ENCODE measurements at regions not wholly inside any gene's neighbourhood (a gene's known extent, or its start where the extent isn't known, plus 50 kb on each side); places are given as distances from the start of the nearest gene placed in this dataset.

GRCh38 chr2:38434595-38434994 lies 57.5 kb upstream of the ATL2 start:
- no peak for TF ChIP-seq POLR2A (IDR thresholded peaks at IDR 0.05)
- TF ChIP-seq CTCF (IDR thresholded peaks at IDR 0.05) = no peak
